ENCODE measurements at regions not wholly inside any gene's neighbourhood (a gene's known extent, or its start where the extent isn't known, plus 50 kb on each side); places are given as distances from the start of the nearest gene placed in this dataset.
"Not testable (repeated sequence)": the region's sequence is repeated elsewhere in the genome, so short reads cannot be mapped to it uniquely, and the experiment has no call there.

GRCh38 chr6:131336596-131336995 lies 201.3 kb downstream of the AKAP7 start:
- no peak for DNase-seq

- not testable (repeated sequence) for DNase-seq
Observed at GRCh38 chr6:131346896-131347295, 211.6 kb downstream of the AKAP7 start.

GRCh38 chr6:131348572-131348971 lies 213.3 kb downstream of the AKAP7 start:
- DNase-seq: no peak

- DNase-seq: no peak
Observed at GRCh38 chr6:131349199-131349598, 213.9 kb downstream of the AKAP7 start.

- no peak for DNase-seq
Observed at GRCh38 chr6:131353106-131353505, 217.8 kb downstream of the AKAP7 start.

GRCh38 chr6:131353876-131354275 lies 218.6 kb downstream of the AKAP7 start:
- DNase-seq: no peak

GRCh38 chr6:131354356-131354755 lies 218.7 kb upstream of the ARG1 start:
- DNase-seq: no peak

GRCh38 chr6:131356161-131356560 lies 216.9 kb upstream of the ARG1 start:
- no peak for DNase-seq

GRCh38 chr6:131357501-131357900 lies 215.5 kb upstream of the ARG1 start:
- DNase-seq: no peak

GRCh38 chr6:131362070-131362469 lies 211.0 kb upstream of the ARG1 start:
- no peak for DNase-seq

- DNase-seq: no peak
Observed at GRCh38 chr6:131362696-131363095, 210.3 kb upstream of the ARG1 start.

GRCh38 chr6:131363947-131364834 lies 208.8 kb upstream of the ARG1 start:
- no peak for DNase-seq

- DNase-seq: no peak
Observed at GRCh38 chr6:131366223-131366622, 206.8 kb upstream of the ARG1 start.

GRCh38 chr6:131367206-131367873 lies 205.7 kb upstream of the ARG1 start:
- no peak for DNase-seq

- peak; percentile 5 for DNase-seq
Observed at GRCh38 chr6:131368198-131368911, 204.7 kb upstream of the ARG1 start.

- no peak for DNase-seq
Observed at GRCh38 chr6:131372535-131372934, 200.5 kb upstream of the ARG1 start.

- DNase-seq: no peak
Observed at GRCh38 chr6:131377112-131377705, 195.8 kb upstream of the ARG1 start.

- no peak for DNase-seq
Observed at GRCh38 chr6:131378874-131379273, 194.2 kb upstream of the ARG1 start.

- peak; percentile 69 for DNase-seq
Observed at GRCh38 chr6:131379948-131380347, 193.1 kb upstream of the ARG1 start.

GRCh38 chr6:131381052-131381708 lies 191.8 kb upstream of the ARG1 start:
- no peak for DNase-seq

- peak; percentile 16 for DNase-seq
Observed at GRCh38 chr6:131381709-131382093, 191.3 kb upstream of the ARG1 start.

GRCh38 chr6:131382631-131383030 lies 190.4 kb upstream of the ARG1 start:
- no peak for DNase-seq
